Spinal cord (tissue), 9 donors: ENCODE measurements at regions not wholly inside any gene's neighbourhood (a gene's known extent, or its start where the extent isn't known, plus 50 kb on each side); places are given as distances from the start of the nearest gene placed in this dataset.
"Not testable (repeated sequence)": the region's sequence is repeated elsewhere in the genome, so short reads cannot be mapped to it uniquely, and the experiment has no call there.

ENCODE experiments used
- DNase-seq, 6 donors: peaks; one replicate each; pipeline versions ENCODE4 v3.0.0 to v3.0.0-alpha.2; 2013 to 2015; ENCODE audit warnings: low spot score in 6 of 6, low read depth in 4 of 6
- H3K27ac ChIP-seq: one replicate; pipeline ENCODE4 v1.5.1; 2013; ENCODE audit warnings: low read depth, low read length, control low read depth
- H3K27me3 ChIP-seq: one replicate; pipeline ENCODE4 v1.6.1; 2013; ENCODE audit warnings: low read length; ENCODE audit not compliant: control insufficient read depth, insufficient read depth
- H3K36me3 ChIP-seq: one replicate; pipeline ENCODE4 v1.6.1; 2013; ENCODE audit warnings: low read length; ENCODE audit not compliant: control insufficient read depth, insufficient read depth
- H3K4me1 ChIP-seq: one replicate; pipeline ENCODE4 v1.6.1; 2013; ENCODE audit warnings: low read length; ENCODE audit not compliant: control insufficient read depth, insufficient read depth
- H3K4me3 ChIP-seq: one replicate; pipeline ENCODE4 v1.5.1; 2013; ENCODE audit warnings: low read depth, low read length, control low read depth
- H3K9me3 ChIP-seq: one replicate; pipeline ENCODE4 v1.6.1; 2013; ENCODE audit warnings: low read length; ENCODE audit not compliant: control insufficient read depth, insufficient read depth
- WGBS: methylation state at CpG from one replicate; pipeline ENCODE4 v1.1.5; 2013; ENCODE audit warnings: missing lambda C conversion rate; ENCODE audit not compliant: insufficient coverage; 5-methylcytosine and 5-hydroxymethylcytosine counted together
- donor health status: healthy.

DNA sequence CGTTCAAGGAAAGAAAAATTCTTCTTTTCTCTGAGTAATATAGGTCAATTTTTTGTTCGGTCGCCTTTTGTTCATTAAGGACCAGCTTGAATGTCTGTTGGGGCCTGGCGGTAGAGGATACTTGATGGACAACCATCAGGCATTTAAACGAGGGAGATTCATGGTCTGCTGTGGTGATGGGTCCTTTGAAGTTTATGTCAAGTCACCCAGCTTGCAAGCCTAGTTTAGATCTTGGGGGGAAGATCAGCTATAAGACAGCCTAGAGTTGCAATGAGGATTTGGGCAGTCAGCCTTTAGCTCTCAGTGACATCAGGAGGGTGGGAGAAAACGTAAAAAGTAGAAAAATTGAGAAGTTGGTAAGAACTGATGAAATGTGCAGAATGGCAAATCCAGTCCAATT is 80.2 kb upstream of the SPRY4 start:
- Histone ChIP-seq H3K36me3 (no peaks in the 10 kb centered on the region), H3K27me3 (peaks cover 2% of the 10 kb centered on the region), H3K4me1 (peaks cover 15% of the 10 kb centered on the region), H3K27ac (no peak overlapping the region), H3K9me3 (no peaks in the 10 kb centered on the region), H3K4me3 (no peak overlapping the region)
- DNase-seq, result no peak
- 61% methylated on average over 5 of the region's 6 CpGs for WGBS

DNA sequence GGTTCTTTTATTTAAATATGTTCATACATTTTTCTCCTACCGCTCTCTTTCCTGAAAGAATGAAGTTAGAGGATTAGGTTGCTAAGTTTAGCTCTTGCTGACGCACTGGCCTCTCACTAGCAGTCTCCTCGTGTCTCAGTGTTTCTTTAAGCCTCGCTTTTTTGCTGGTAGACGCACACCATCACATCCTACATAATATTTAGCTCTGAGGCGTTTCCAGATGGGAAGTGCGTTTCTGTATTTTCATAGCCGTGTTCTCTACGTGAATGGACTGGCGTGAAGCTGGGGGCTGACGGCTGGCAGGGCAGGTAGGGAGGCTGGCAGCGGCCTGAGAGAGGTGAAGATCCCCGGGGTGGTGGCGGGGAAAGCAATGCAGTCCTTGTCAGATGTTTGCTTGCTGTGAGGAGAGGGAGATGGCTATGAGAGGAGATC is 79.2 kb upstream of the SPRY4 start:
- Histone ChIP-seq H3K4me3 (no peak overlapping the region), H3K9me3 (no peaks in the 10 kb centered on the region), H3K4me1 (peaks cover 11% of the 10 kb centered on the region), H3K36me3 (no peaks in the 10 kb centered on the region), H3K27me3 (peaks cover 2% of the 10 kb centered on the region), H3K27ac (peak overlapping the region; percentile 76)
- DNase-seq, result peak in 1 of 6 donors; percentile 44
- WGBS, result 68% methylated on average over 11 of the region's 14 CpGs

DNA sequence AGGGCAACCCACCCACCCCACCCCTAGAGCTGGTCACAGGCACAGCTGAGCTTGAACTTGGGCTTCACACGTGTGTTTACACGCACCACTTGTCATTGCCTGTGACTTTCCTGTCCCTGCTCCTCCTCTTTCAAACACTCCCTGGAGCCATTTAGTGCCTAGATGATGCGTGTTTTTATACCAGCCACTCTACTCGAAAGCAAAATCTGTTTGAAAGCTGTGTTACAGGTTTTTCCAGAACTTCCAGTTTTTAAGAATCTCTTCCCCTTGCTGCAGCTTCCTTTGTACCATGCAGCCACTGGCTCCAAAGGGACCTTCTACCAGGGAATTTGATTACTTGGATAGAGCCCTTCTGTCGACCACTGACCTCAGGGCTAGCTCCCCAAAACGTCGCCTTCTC is 78.8 kb upstream of the SPRY4 start:
- Histone ChIP-seq H3K4me3 (no peak overlapping the region), H3K27ac (peak overlapping the region; percentile 47), H3K9me3 (no peaks in the 10 kb centered on the region), H3K4me1 (peaks cover 6% of the 10 kb centered on the region), H3K27me3 (peaks cover 2% of the 10 kb centered on the region), H3K36me3 (no peaks in the 10 kb centered on the region)
- DNase-seq, result no peak
- 71% methylated on average over 4 of the region's 7 CpGs for WGBS

DNA sequence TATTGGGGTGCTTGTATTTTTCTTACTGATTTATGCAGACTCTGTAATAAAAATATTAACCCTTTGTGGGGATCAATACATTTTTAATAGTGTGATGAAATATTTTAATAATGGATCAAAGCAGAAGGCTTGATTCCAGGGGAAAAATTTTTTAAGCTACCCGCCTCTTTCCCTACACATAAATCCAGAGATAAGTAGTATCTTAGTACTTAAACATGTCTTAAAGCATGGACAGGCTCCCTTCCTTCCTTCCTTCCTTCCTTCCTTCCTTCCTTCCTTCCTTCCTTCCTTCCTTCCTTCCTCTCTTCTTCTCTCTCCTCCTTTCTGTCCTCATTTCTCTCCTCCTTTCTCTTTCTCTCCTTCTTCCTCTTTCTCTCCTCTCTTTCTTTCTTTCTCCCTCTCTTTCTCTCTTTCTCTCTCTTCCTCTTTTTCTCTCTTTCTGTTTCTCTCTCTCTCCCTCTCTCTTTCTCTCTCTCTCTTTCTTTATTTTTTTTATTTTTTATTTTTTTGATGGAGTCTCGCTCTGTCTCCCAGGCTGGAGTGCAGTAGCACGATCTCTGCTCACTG is 78.0 kb upstream of the SPRY4 start:
- no CpG with 5 or more reads among the region's 3 CpGs for WGBS
- H3K36me3 ChIP-seq, result no peaks in the 10 kb centered on the region
- peaks cover 4% of the 10 kb centered on the region for H3K4me1 ChIP-seq
- DNase-seq, result no peak
- H3K9me3 ChIP-seq, result no peaks in the 10 kb centered on the region
- peaks cover 2% of the 10 kb centered on the region for H3K27me3 ChIP-seq
- no peak overlapping the region for H3K27ac ChIP-seq
- H3K4me3 ChIP-seq, result no peak overlapping the region

DNA sequence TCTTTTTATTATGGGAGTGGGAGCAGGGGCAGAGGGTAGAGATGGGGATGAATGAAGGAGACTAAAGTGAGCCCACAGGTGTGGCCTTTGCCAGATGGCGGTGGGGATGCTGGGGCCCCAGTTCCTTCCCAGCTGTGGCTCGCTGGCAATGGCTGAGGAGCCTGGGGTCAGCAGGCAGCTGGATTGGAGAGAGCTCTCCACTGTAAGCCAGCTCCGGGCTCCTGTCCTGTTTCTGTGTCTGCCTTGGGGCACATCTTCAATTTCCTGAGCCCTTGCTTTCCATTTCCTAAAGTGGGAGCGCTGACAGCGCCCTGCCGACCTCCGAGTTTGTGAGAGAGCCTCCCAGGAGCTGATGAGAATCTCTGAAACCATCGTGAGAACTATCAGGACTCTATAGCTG is 75.6 kb upstream of the SPRY4 start:
- Histone ChIP-seq H3K27ac (no peak overlapping the region), H3K27me3 (no peaks in the 10 kb centered on the region), H3K36me3 (no peaks in the 10 kb centered on the region), H3K4me3 (no peak overlapping the region), H3K4me1 (peaks cover 4% of the 10 kb centered on the region), H3K9me3 (peaks cover 5% of the 10 kb centered on the region)
- 73% methylated on average over 8 of the region's 8 CpGs for WGBS
- DNase-seq, result no peak

DNA sequence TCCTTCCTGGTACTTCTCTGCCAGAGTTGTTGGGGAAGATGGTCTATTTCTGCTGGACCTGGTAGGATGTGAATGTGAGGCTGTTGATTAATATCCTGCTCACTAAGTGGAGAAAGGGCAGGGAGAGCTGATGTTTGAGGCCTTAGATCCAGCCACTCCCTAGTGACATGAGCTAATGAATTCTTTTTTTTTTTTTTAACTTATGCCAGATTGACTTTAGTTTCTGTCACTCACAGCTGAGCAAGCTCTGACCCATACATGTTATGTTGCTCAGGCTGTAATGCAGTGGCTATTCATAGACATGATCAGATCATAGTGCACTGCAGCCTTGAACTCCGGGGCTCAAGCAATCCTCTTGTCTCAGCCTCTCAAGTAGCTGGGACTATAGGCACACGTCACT is 75.1 kb upstream of the SPRY4 start:
- no peak overlapping the region for H3K27ac ChIP-seq

DNA sequence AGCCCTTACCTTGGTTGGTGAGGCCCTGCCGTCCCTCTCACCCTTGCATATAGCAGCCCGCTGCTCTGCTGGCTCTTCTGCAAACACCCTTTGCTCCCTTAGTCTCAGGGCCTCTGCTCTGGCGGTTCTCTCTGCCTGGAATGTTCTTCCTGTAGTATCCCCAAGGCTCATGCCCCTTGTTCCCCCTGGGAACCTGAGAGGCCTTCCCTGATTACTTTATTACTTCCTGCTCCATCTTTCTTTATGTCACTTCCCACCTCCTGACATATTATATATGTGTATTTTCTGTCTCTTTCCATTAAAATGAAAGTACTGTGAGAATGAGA is 73.9 kb upstream of the SPRY4 start:
- Histone ChIP-seq H3K27me3 (no peaks in the 10 kb centered on the region), H3K4me1 (no peaks in the 10 kb centered on the region), H3K27ac (no peak overlapping the region), H3K36me3 (no peaks in the 10 kb centered on the region), H3K4me3 (no peak overlapping the region), H3K9me3 (peaks cover 5% of the 10 kb centered on the region)
- no peak for DNase-seq
- WGBS, result 92% methylated on average over 3 of the region's 3 CpGs

More for the DNA sequence above, 75.1 kb upstream of the SPRY4 start:
- H3K36me3 ChIP-seq, result no peaks in the 10 kb centered on the region
- no peak overlapping the region for H3K4me3 ChIP-seq
- WGBS, result no CpG with 5 or more reads among the region's 2 CpGs
- H3K4me1 ChIP-seq, result peaks cover 4% of the 10 kb centered on the region
- no peaks in the 10 kb centered on the region for H3K27me3 ChIP-seq
- DNase-seq, result no peak
- peaks cover 5% of the 10 kb centered on the region for H3K9me3 ChIP-seq

DNA sequence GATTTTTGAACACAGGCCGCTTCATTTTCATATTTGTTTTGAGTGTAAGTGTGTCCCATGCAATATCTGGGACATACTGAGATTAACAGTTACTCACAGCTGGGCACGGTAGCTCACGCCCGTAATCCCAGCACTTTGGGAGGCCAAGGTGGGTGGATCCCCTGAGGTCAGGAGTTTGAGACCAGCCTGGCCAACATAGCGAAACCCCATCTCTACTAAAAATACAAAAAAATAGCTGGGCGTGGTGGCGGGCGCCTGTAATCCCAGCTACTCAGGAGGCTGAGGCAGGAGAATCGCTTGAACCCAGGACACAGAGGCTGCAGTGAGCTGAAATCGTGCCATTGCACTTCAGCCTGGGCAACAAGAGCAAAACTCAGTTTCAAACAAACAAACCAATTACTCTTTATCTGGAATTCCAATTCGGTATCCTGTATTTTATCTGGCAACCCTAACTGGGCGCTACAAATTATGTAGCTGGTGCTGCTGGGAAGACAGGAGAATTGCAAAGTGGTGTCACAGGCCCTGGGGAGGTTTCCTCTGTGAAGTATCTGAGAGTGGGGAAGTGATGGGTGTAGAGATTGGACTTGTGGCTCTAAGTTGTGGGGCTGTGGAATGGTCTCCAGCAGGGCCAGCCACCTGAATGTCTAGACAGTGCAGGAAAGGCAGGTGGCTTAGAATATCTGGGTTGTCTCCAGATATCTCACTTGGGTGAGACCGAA is 73.3 kb upstream of the SPRY4 start:
- not testable (repeated sequence) for H3K27ac ChIP-seq, H3K9me3 ChIP-seq, H3K36me3 ChIP-seq, H3K4me1 ChIP-seq, H3K4me3 ChIP-seq, DNase-seq, H3K27me3 ChIP-seq
- WGBS, result 98% methylated on average over 9 of the region's 13 CpGs

DNA sequence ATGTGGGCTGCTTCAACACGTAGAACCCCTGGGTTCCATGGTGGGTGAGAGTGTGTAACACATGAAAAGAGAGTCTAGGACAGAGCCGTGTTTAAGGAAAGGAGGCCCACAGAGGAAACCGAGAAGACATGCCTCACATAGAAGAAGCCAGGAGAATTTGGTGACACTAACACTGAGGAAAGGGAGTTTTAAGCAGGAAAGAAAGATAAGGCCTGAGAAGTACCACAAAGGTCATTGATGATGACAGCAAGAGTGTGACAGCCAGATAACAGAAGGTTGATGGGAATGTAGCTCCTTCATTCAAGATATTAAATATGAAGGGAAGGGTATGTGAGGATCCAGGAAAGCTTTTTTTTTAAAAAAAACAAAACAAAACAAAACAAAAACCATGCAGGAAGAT is 72.4 kb upstream of the SPRY4 start:
- no peak overlapping the region for H3K4me3 ChIP-seq
- no peaks in the 10 kb centered on the region for H3K4me1 ChIP-seq
- no peak overlapping the region for H3K27ac ChIP-seq
- H3K9me3 ChIP-seq, result peaks cover 5% of the 10 kb centered on the region
- WGBS, result 91% methylated on average over 3 of the region's 3 CpGs
- no peaks in the 10 kb centered on the region for H3K36me3 ChIP-seq
- H3K27me3 ChIP-seq, result no peaks in the 10 kb centered on the region
- DNase-seq, result no peak

DNA sequence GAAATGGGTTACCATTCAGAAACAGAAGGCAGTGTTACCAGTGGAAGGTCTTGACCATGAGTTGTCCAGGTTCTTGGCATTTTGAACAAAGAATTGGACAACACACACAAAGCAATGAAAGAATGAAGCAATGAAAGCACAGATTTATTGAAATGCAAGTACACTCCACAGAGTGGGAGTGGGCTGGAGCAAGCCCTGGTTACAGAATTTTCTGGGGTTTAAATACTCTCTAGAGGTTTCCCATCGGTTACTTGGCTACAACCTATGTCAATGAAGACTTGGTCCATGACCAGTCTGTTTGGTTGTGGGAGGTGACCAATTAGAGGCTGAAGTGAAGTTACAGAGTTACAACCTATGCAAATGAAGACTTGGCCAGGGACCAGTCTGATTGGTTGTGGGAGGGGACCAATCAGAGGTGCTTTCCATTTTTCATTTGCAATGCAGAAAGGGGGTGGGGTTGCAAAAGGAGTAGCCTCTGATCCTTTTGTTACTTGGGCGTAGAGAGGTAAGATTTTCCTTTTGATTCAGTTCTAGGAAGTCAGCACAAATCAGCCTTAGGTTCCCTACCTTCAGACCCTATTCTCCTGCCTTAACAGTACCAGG is 71.7 kb upstream of the SPRY4 start:
- DNase-seq, result no peak
- no peaks in the 10 kb centered on the region for H3K27me3 ChIP-seq
- 80% methylated on average over 1 of the region's 2 CpGs for WGBS
- no peak overlapping the region for H3K4me3 ChIP-seq
- H3K36me3 ChIP-seq, result no peaks in the 10 kb centered on the region
- H3K9me3 ChIP-seq, result peaks cover 5% of the 10 kb centered on the region
- H3K27ac ChIP-seq, result no peak overlapping the region
- H3K4me1 ChIP-seq, result peaks cover 2% of the 10 kb centered on the region
